HG03460 (cell line): ENCODE measurements at regions not wholly inside any gene's neighbourhood (a gene's known extent, or its start where the extent isn't known, plus 50 kb on each side); places are given as distances from the start of the nearest gene placed in this dataset.

Experiments used
- ATAC-seq: cut with Tn5 transposase; IDR thresholded peaks from one replicate; pipeline ENCODE4 v1.9.1; 2021; ENCODE audit not compliant: unreplicated experiment

GRCh38 chrX:9147726-9148125 lies 113.8 kb upstream of the FAM9B start:
- ATAC-seq = no peak

- ATAC-seq = no peak
Measured at GRCh38 chrX:9148615-9149399, 114.9 kb upstream of the FAM9B start.

GRCh38 chrX:9149501-9150245 lies 115.7 kb upstream of the FAM9B start:
- no peak for ATAC-seq

GRCh38 chrX:9151772-9152307 lies 117.9 kb upstream of the FAM9B start:
- ATAC-seq = no peak

GRCh38 chrX:9153300-9153699 lies 119.4 kb upstream of the FAM9B start:
- ATAC-seq = no peak

- ATAC-seq = no peak
Measured at GRCh38 chrX:9158611-9159010, 124.7 kb upstream of the FAM9B start.

- no peak for ATAC-seq
Measured at GRCh38 chrX:9160698-9161329, 126.9 kb upstream of the FAM9B start.

GRCh38 chrX:9162698-9163097 lies 128.8 kb upstream of the FAM9B start:
- ATAC-seq = no peak

GRCh38 chrX:9163214-9163709 lies 129.3 kb upstream of the FAM9B start:
- no peak for ATAC-seq

GRCh38 chrX:9164086-9164485 lies 130.2 kb upstream of the FAM9B start:
- ATAC-seq = no peak

- no peak for ATAC-seq
Measured at GRCh38 chrX:9164533-9165426, 130.9 kb upstream of the FAM9B start.

- no peak for ATAC-seq
Measured at GRCh38 chrX:9166584-9166944, 132.6 kb upstream of the FAM9B start.

GRCh38 chrX:9171841-9172463 lies 138.0 kb upstream of the FAM9B start:
- ATAC-seq = no peak

GRCh38 chrX:9172464-9172850 lies 138.5 kb upstream of the FAM9B start:
- no peak for ATAC-seq

GRCh38 chrX:9180623-9181022 lies 146.7 kb upstream of the FAM9B start:
- no peak for ATAC-seq

GRCh38 chrX:9182041-9182440 lies 148.1 kb upstream of the FAM9B start:
- no peak for ATAC-seq

- ATAC-seq = no peak
Measured at GRCh38 chrX:9183481-9183880, 149.6 kb upstream of the FAM9B start.

- no peak for ATAC-seq
Measured at GRCh38 chrX:9184211-9184610, 150.3 kb upstream of the FAM9B start.

GRCh38 chrX:9188117-9188516 lies 154.2 kb upstream of the FAM9B start:
- no peak for ATAC-seq

GRCh38 chrX:9189286-9189685 lies 155.4 kb upstream of the FAM9B start:
- ATAC-seq = no peak
